ENCODE measurements at regions not wholly inside any gene's neighbourhood (a gene's known extent, or its start where the extent isn't known, plus 50 kb on each side); places are given as distances from the start of the nearest gene placed in this dataset.

DNA sequence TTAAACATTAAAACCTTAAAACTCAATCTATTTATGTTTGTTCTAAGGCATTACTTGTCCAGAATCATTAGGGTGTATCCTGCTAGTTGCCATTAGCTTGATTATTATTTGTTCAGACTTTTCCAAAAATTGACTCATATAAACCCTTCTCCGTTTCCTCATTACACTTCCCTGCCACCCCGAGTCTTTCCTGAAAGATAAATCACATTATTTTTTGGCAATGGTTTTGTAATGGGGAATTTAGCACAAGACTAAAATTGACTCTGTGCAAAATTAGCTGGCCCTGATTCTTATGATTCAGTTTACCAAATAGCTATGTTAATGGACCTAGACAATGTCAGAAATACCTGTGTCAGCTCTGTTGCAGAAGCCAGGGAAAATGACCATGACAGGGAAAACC, 112.2 kb upstream of the NT5C1B start:
- TF ChIP-seq, protein P1, sequence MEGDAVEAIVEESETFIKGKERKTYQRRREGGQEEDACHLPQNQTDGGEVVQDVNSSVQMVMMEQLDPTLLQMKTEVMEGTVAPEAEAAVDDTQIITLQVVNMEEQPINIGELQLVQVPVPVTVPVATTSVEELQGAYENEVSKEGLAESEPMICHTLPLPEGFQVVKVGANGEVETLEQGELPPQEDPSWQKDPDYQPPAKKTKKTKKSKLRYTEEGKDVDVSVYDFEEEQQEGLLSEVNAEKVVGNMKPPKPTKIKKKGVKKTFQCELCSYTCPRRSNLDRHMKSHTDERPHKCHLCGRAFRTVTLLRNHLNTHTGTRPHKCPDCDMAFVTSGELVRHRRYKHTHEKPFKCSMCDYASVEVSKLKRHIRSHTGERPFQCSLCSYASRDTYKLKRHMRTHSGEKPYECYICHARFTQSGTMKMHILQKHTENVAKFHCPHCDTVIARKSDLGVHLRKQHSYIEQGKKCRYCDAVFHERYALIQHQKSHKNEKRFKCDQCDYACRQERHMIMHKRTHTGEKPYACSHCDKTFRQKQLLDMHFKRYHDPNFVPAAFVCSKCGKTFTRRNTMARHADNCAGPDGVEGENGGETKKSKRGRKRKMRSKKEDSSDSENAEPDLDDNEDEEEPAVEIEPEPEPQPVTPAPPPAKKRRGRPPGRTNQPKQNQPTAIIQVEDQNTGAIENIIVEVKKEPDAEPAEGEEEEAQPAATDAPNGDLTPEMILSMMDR (IDR thresholded peaks at IDR 0.05 in 4 of 5, conservative IDR thresholded peaks at IDR 0.05 in 1 of 5): no peak
- TF ChIP-seq POLR2A (IDR thresholded peaks at IDR 0.05): no peak
